Breast epithelium (tissue), 4 donors: ENCODE measurements at regions not wholly inside any gene's neighbourhood (a gene's known extent, or its start where the extent isn't known, plus 50 kb on each side); places are given as distances from the start of the nearest gene placed in this dataset.
"Not testable (repeated sequence)": the region's sequence is repeated elsewhere in the genome, so short reads cannot be mapped to it uniquely, and the experiment has no call there.

Source experiments
- DNase-seq, 2 donors: peaks; one replicate each; pipeline ENCODE4 v3.0.0-alpha.2; 2019; ENCODE audit warnings: low spot score in 2 of 2
- H3K27ac ChIP-seq, 2 donors: fragments of 200-600 bp; sonication (generic) in 1 of 2; one replicate each; pipeline ENCODE4 v1.5.1; 2016 to 2019; ENCODE audit warnings: mild to moderate bottlenecking in 1 of 2
- H3K27me3 ChIP-seq, 2 donors: fragments of 200-600 bp; sonication (generic) in 1 of 2; one replicate each; pipeline versions ENCODE4 v1.5.1 to v1.6.0; 2017 to 2019; ENCODE audit warnings: control low read depth in 1 of 2, mild to moderate bottlenecking in 1 of 2
- H3K36me3 ChIP-seq: fragments of 200-600 bp; one replicate; pipeline ENCODE4 v1.5.1; 2019
- H3K4me1 ChIP-seq, 2 donors: fragments of 200-600 bp; sonication (generic); one replicate each; pipeline ENCODE4 v1.5.1; 2016 to 2019; ENCODE audit warnings: control low read depth in 1 of 2
- H3K4me3 ChIP-seq, 3 donors: fragments of 200-600 bp; sonication (generic); 1 replicate in 2 of 3; 2 replicates in 1 of 3; pipeline ENCODE4 v1.5.1; 2016 to 2019; ENCODE audit warnings: mild to moderate bottlenecking in 3 of 3, moderate library complexity in 2 of 3
- H3K9me3 ChIP-seq, 2 donors: fragments of 200-600 bp; sonication (generic) in 1 of 2; one replicate each; pipeline ENCODE4 v1.5.1; 2016 to 2019; ENCODE audit warnings: control low read depth in 1 of 2
- CTCF ChIP-seq, 3 donors: fragments of 450-650 bp; IDR thresholded peaks; one replicate each; pipeline ENCODE4 v1.5.1; 2016 to 2017; ENCODE audit warnings: antibody characterized with exemption in 3 of 3, mild to moderate bottlenecking in 3 of 3, moderate library complexity in 3 of 3
- POLR2A ChIP-seq: fragments of 450-650 bp; IDR thresholded peaks from one replicate; pipeline ENCODE4 v1.6.1; 2016; ENCODE audit warnings: antibody characterized with exemption, mild to moderate bottlenecking, moderate library complexity
- POLR2AphosphoS5 ChIP-seq, 3 donors: sonication (generic); formaldehyde crosslinking; IDR thresholded peaks; one replicate each; pipeline ENCODE4 v1.6.1; 2017; ENCODE audit warnings: antibody characterized with exemption in 3 of 3
- intact Hi-C: fragments of 100-400 bp; cut with DNase I; formaldehyde crosslinking; loops from one replicate; pipeline ENCODE4 v1.15.1; 2023; ENCODE audit warnings: low total_unique reads

GRCh38 chr14:59057551-59057950 is 130.9 kb upstream of the DAAM1 start:
- intact Hi-C loops: no loop called here
- Histone ChIP-seq H3K9me3 (no peaks in the 10 kb centered on the region), H3K4me1 (no peaks in the 10 kb centered on the region), H3K4me3 (no peak overlapping the region), H3K27ac (no peak overlapping the region), H3K27me3 (no peaks in the 10 kb centered on the region), H3K36me3 (no peaks in the 10 kb centered on the region)
- TF ChIP-seq CTCF (IDR thresholded peaks at IDR 0.05): no peak
- no peak for TF ChIP-seq POLR2AphosphoS5 (IDR thresholded peaks at IDR 0.05)
- no peak for TF ChIP-seq POLR2A
- DNase-seq: no peak

- H3K36me3 ChIP-seq, DNase-seq, intact Hi-C loops, H3K27me3 ChIP-seq, H3K4me3 ChIP-seq, H3K27ac ChIP-seq, H3K4me1 ChIP-seq: not testable (repeated sequence)
- peaks cover 8 to 10% of the 10 kb centered on the region in 2 donors for H3K9me3 ChIP-seq
These were observed 129.7 kb upstream of the DAAM1 start for GRCh38 chr14:59058776-59059175.

GRCh38 chr14:59060841-59061240 is 127.6 kb upstream of the DAAM1 start:
- Histone ChIP-seq H3K4me3 (no peak overlapping the region), H3K27ac (no peak overlapping the region), H3K36me3 (no peaks in the 10 kb centered on the region), H3K27me3 (no peaks in the 10 kb centered on the region), H3K9me3 (peaks cover 8 to 11% of the 10 kb centered on the region in 2 donors), H3K4me1 (no peaks in the 10 kb centered on the region)
- DNase-seq: no peak
- intact Hi-C loops: no loop called here
- TF ChIP-seq POLR2A (no peak), POLR2AphosphoS5 (IDR thresholded peaks at IDR 0.05) (no peak), CTCF (IDR thresholded peaks at IDR 0.05) (no peak)

GRCh38 chr14:59061292-59061691 is 127.2 kb upstream of the DAAM1 start:
- DNase-seq: no peak
- intact Hi-C loops: no loop called here
- Histone ChIP-seq H3K27me3 (no peaks in the 10 kb centered on the region), H3K4me3 (no peak overlapping the region), H3K4me1 (no peaks in the 10 kb centered on the region), H3K27ac (no peak overlapping the region), H3K9me3 (peaks cover 8 to 11% of the 10 kb centered on the region in 2 donors), H3K36me3 (no peaks in the 10 kb centered on the region)
- TF ChIP-seq POLR2AphosphoS5 (IDR thresholded peaks at IDR 0.05): no peak
- TF ChIP-seq POLR2A: no peak
- no peak for TF ChIP-seq CTCF (IDR thresholded peaks at IDR 0.05)

GRCh38 chr14:59063259-59063658 is 125.2 kb upstream of the DAAM1 start:
- Histone ChIP-seq H3K27ac (no peak overlapping the region), H3K9me3 (peaks cover 8 to 11% of the 10 kb centered on the region in 2 donors), H3K4me1 (no peaks in the 10 kb centered on the region), H3K36me3 (no peaks in the 10 kb centered on the region), H3K4me3 (no peak overlapping the region), H3K27me3 (no peaks in the 10 kb centered on the region)
- no peak for DNase-seq
- intact Hi-C loops: no loop called here
- TF ChIP-seq POLR2A (no peak), POLR2AphosphoS5 (IDR thresholded peaks at IDR 0.05) (no peak), CTCF (IDR thresholded peaks at IDR 0.05) (no peak)
